Mesendoderm (in vitro differentiated cells): ENCODE measurements at regions not wholly inside any gene's neighbourhood (a gene's known extent, or its start where the extent isn't known, plus 50 kb on each side); places are given as distances from the start of the nearest gene placed in this dataset.
A peak's percentile ranks its signal among the peaks of the same experiment; 100 is the strongest.

ENCODE experiments used
- DNase-seq: peaks from one replicate; pipeline ENCODE4 v3.0.0; 2013
- H2AK5ac ChIP-seq: 2 replicates; pipeline ENCODE4 v1.6.1; 2013; ENCODE audit warnings: low read length, inconsistent platforms
- H2BK120ac ChIP-seq: 2 replicates; pipeline ENCODE4 v1.6.1; 2013; ENCODE audit warnings: low read depth, mild to moderate bottlenecking, low read length, moderate library complexity, mixed read lengths
- H2BK15ac ChIP-seq: replicated peaks from 2 replicates; pipeline ENCODE4 v1.6.1; 2013; ENCODE audit warnings: low read depth, mild to moderate bottlenecking, moderate library complexity
- H2BK5ac ChIP-seq: 2 replicates; pipeline ENCODE4 v1.6.1; 2013; ENCODE audit warnings: low read length, inconsistent platforms
- H3K18ac ChIP-seq: 2 replicates; pipeline ENCODE4 v1.6.1; 2013; ENCODE audit warnings: mild to moderate bottlenecking, low read length, mixed read lengths
- H3K23ac ChIP-seq: one replicate; pipeline ENCODE4 v1.6.1; 2013; ENCODE audit warnings: low read length
- H3K27ac ChIP-seq: 2 replicates; pipeline ENCODE4 v1.5.1; 2013; ENCODE audit warnings: low read depth, mild to moderate bottlenecking, inconsistent platforms, low read length, moderate library complexity
- H3K27me3 ChIP-seq: 2 replicates; pipeline ENCODE4 v1.6.1; 2013; ENCODE audit warnings: low read length, control low read depth, mild to moderate bottlenecking, inconsistent platforms; ENCODE audit not compliant: insufficient read depth, poor library complexity
- H3K36me3 ChIP-seq: 2 replicates; pipeline ENCODE4 v1.6.1; 2013; ENCODE audit warnings: low read length, inconsistent platforms; ENCODE audit not compliant: control insufficient read depth, insufficient read depth
- H3K4ac ChIP-seq: one replicate; pipeline ENCODE4 v1.6.1; 2013; ENCODE audit warnings: low read depth, mild to moderate bottlenecking, low read length, moderate library complexity
- H3K4me1 ChIP-seq: 2 replicates; pipeline ENCODE4 v1.6.1; 2013; ENCODE audit warnings: low read depth, low read length, inconsistent platforms; ENCODE audit not compliant: control insufficient read depth
- H3K4me2 ChIP-seq: 2 replicates; pipeline ENCODE4 v1.6.1; 2013; ENCODE audit warnings: low read length
- H3K4me3 ChIP-seq: 2 replicates; pipeline ENCODE4 v1.5.1; 2013; ENCODE audit warnings: mild to moderate bottlenecking, low read length
- H3K56ac ChIP-seq: one replicate; pipeline ENCODE4 v1.6.1; 2013; ENCODE audit warnings: low read length
- H3K79me1 ChIP-seq: 2 replicates; pipeline ENCODE4 v1.6.1; 2013; ENCODE audit warnings: low read length, inconsistent platforms
- H3K79me2 ChIP-seq: 2 replicates; pipeline ENCODE4 v1.6.1; 2013; ENCODE audit warnings: mild to moderate bottlenecking, low read length; ENCODE audit not compliant: control insufficient read depth, insufficient read depth
- H3K9ac ChIP-seq: 2 replicates; pipeline ENCODE4 v1.6.1; 2013; ENCODE audit warnings: low read length, inconsistent platforms
- H4K5ac ChIP-seq: one replicate; pipeline ENCODE4 v1.6.1; 2013; ENCODE audit warnings: low read length
- H4K8ac ChIP-seq: one replicate; pipeline ENCODE4 v1.6.1; 2013; ENCODE audit warnings: low read depth, mild to moderate bottlenecking, control low read depth, low read length, moderate library complexity
- WGBS: extraction: QIAGEN DNeasy Blood & Tissue Kit; methylation state at CpG from one replicate; pipeline ENCODE4 v1.1.7; 2013; ENCODE audit warnings: low lambda C conversion rate, missing lambda C conversion rate; ENCODE audit not compliant: insufficient coverage; ENCODE audit errors: extremely low coverage; 5-methylcytosine and 5-hydroxymethylcytosine counted together

DNA sequence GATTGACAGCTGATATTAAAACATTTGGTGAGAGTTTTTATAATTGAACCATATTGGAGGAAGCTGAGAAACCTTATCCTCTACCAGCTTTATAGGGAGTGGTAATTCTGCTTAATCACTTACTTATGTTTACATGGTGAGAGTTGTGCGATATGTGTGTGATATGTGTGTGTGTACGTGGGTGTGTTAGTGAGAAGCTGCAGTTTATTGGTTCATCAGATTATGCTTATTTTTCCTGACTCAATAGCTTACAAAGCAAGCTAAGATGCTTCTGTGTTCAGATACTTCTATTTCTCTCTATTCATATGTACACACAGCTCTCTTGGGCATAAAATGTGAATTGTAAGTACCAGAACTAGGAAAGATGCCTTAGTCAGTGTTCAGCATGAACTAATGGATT, 343.7 kb downstream of the GRIA2 start:
- Histone ChIP-seq H3K36me3 (no peaks in the 10 kb centered on the region), H3K4ac (no peak overlapping the region), H3K27me3 (no peaks in the 10 kb centered on the region), H3K23ac (no peak overlapping the region), H3K18ac (no peak overlapping the region), H3K4me3 (no peak overlapping the region), H2BK15ac (no peak overlapping the region), H2AK5ac (no peak overlapping the region), H3K79me2 (no peaks in the 10 kb centered on the region), H4K5ac (no peak overlapping the region), H2BK5ac (no peak overlapping the region), H3K56ac (no peak overlapping the region), H2BK120ac (no peak overlapping the region), H3K4me1 (no peaks in the 10 kb centered on the region), H3K9ac (no peak overlapping the region), H3K79me1 (no peaks in the 10 kb centered on the region), H4K8ac (no peak overlapping the region), H3K4me2 (no peak overlapping the region), H3K27ac (no peak overlapping the region)
- DNase-seq = no peak
- 100% methylated on average over 2 of the region's 2 CpGs for WGBS

DNA sequence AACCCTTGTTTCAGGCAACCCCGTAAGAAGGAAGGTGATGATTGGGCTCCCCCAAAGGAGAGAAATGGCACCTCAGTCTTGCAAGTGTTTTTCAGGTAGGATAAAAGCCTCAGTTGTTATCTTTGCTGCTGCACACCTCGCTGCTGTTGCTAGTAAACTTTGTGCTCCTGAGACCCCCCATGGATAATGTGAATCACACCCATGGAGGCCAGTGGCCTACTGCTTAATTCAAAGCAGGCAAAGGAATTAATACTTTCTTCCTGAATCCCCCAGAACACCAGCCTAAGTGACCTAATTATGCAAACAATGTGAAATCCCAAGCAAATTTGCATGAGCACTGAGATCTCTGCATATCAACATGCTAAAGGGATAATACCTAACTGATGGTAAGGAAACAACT, 337.5 kb downstream of the GRIA2 start:
- Histone ChIP-seq H3K9ac (no peak overlapping the region), H3K79me1 (no peaks in the 10 kb centered on the region), H2BK5ac (no peak overlapping the region), H2BK120ac (no peak overlapping the region), H4K8ac (no peak overlapping the region), H3K4me3 (no peak overlapping the region), H2AK5ac (no peak overlapping the region), H3K27ac (no peak overlapping the region), H3K27me3 (no peaks in the 10 kb centered on the region), H2BK15ac (no peak overlapping the region), H4K5ac (no peak overlapping the region), H3K36me3 (no peaks in the 10 kb centered on the region), H3K79me2 (no peaks in the 10 kb centered on the region), H3K23ac (no peak overlapping the region), H3K56ac (no peak overlapping the region), H3K18ac (no peak overlapping the region), H3K4ac (no peak overlapping the region), H3K4me2 (no peak overlapping the region), H3K4me1 (no peaks in the 10 kb centered on the region)
- peak; percentile 73 for DNase-seq
- no CpG with 5 or more reads among the region's 2 CpGs for WGBS

DNA sequence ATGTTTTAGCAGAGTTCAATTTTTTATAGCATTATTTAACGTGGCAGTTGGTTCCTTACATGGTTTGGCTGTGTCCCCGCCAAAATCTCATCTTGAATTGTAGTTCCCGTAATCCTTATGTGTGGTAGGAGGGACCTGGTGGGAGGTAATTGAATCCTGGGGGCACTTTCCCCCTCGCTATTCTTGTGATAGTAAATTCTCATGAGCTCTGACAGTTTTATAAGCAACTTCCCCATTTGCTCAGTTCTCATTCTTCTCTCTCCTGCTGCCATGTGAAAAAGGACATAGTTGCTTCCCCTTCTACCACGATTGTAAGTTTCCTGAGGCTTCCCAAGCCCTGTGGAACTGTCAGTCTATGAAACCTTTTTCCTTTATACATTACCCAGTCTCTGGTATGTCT, 329.5 kb downstream of the GRIA2 start:
- Histone ChIP-seq H3K56ac (no peak overlapping the region), H3K27ac (no peak overlapping the region), H3K36me3 (no peaks in the 10 kb centered on the region), H2BK120ac (no peak overlapping the region), H3K27me3 (no peaks in the 10 kb centered on the region), H3K79me1 (no peaks in the 10 kb centered on the region), H3K4me1 (no peaks in the 10 kb centered on the region), H3K18ac (no peak overlapping the region), H3K4ac (no peak overlapping the region), H3K4me3 (no peak overlapping the region), H2BK5ac (no peak overlapping the region), H3K4me2 (no peak overlapping the region), H4K8ac (no peak overlapping the region), H3K79me2 (no peaks in the 10 kb centered on the region), H4K5ac (no peak overlapping the region), H2AK5ac (no peak overlapping the region), H3K9ac (no peak overlapping the region), H3K23ac (no peak overlapping the region), H2BK15ac (no peak overlapping the region)
- DNase-seq = no peak
- WGBS = no CpG with 5 or more reads among the region's 5 CpGs

DNA sequence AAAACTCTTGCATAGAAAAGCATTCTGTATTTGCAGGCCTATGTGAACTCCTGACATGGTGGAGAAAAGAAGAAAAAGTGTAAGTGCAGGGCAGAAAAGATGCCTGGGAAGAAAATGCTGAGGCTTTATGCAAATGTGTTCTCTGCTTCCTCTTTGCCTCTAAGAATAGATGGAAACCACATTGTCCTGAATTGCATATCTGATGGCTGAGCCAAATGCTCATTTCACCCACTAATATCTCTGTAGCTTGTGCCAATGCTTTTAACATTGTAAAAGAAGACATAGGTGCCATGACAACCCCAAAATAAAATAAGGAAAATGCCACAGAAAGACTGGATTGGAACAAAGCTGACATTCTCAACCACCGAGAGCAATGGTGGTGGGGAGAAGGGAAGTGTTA, 307.4 kb downstream of the GRIA2 start:
- no peak overlapping the region for H3K23ac ChIP-seq
- H3K27ac ChIP-seq = no peak overlapping the region
- no peak overlapping the region for H2AK5ac ChIP-seq
- DNase-seq = no peak
- H2BK5ac ChIP-seq = no peak overlapping the region
- H4K8ac ChIP-seq = no peak overlapping the region
- H3K27me3 ChIP-seq = no peaks in the 10 kb centered on the region
- no peaks in the 10 kb centered on the region for H3K4me1 ChIP-seq
- no CpG with 5 or more reads among the region's 1 CpG for WGBS
- H3K9ac ChIP-seq = no peak overlapping the region
- no peaks in the 10 kb centered on the region for H3K79me2 ChIP-seq
- H3K36me3 ChIP-seq = no peaks in the 10 kb centered on the region
- H3K79me1 ChIP-seq = no peaks in the 10 kb centered on the region
- H4K5ac ChIP-seq = no peak overlapping the region
- no peak overlapping the region for H2BK120ac ChIP-seq
- no peak overlapping the region for H3K56ac ChIP-seq
- H3K4me2 ChIP-seq = no peak overlapping the region
- H3K18ac ChIP-seq = no peak overlapping the region
- H3K4me3 ChIP-seq = no peak overlapping the region
- H2BK15ac ChIP-seq = no peak overlapping the region
- no peak overlapping the region for H3K4ac ChIP-seq

- H4K5ac ChIP-seq = no peak overlapping the region
- no peak overlapping the region for H2AK5ac ChIP-seq
- no peak overlapping the region for H3K4me3 ChIP-seq
- H3K9ac ChIP-seq = no peak overlapping the region
- no peak overlapping the region for H2BK120ac ChIP-seq
- DNase-seq = no peak
- H3K4me1 ChIP-seq = no peaks in the 10 kb centered on the region
- H3K56ac ChIP-seq = no peak overlapping the region
- H3K27ac ChIP-seq = no peak overlapping the region
- H3K79me2 ChIP-seq = no peaks in the 10 kb centered on the region
- H2BK15ac ChIP-seq = no peak overlapping the region
- no peak overlapping the region for H3K4me2 ChIP-seq
- H3K36me3 ChIP-seq = no peaks in the 10 kb centered on the region
- H3K27me3 ChIP-seq = no peaks in the 10 kb centered on the region
- no peak overlapping the region for H2BK5ac ChIP-seq
- no peak overlapping the region for H4K8ac ChIP-seq
- H3K4ac ChIP-seq = no peak overlapping the region
- no CpG with 5 or more reads among the region's 2 CpGs for WGBS
- no peaks in the 10 kb centered on the region for H3K79me1 ChIP-seq
- no peak overlapping the region for H3K23ac ChIP-seq
- no peak overlapping the region for H3K18ac ChIP-seq
Measured at GRCh38 chr4:157521906-157522305, 301.4 kb downstream of the GRIA2 start.

GRCh38 chr4:157514711-157515110, 294.2 kb downstream of the GRIA2 start:
- Histone ChIP-seq H2BK120ac (no peak overlapping the region), H2AK5ac (no peak overlapping the region), H3K4me1 (no peaks in the 10 kb centered on the region), H2BK5ac (no peak overlapping the region), H3K56ac (no peak overlapping the region), H3K27me3 (no peaks in the 10 kb centered on the region), H3K79me1 (no peaks in the 10 kb centered on the region), H3K23ac (no peak overlapping the region), H3K4ac (no peak overlapping the region), H3K79me2 (no peaks in the 10 kb centered on the region), H3K18ac (no peak overlapping the region), H2BK15ac (no peak overlapping the region), H3K9ac (no peak overlapping the region), H3K4me2 (no peak overlapping the region), H3K27ac (no peak overlapping the region), H3K36me3 (no peaks in the 10 kb centered on the region), H4K8ac (no peak overlapping the region), H3K4me3 (no peak overlapping the region), H4K5ac (peak overlapping the region; percentile 56)
- WGBS = no CpG with 5 or more reads among the region's 3 CpGs
- peak; percentile 79 for DNase-seq
